ENCODE measurements at regions not wholly inside any gene's neighbourhood (a gene's known extent, or its start where the extent isn't known, plus 50 kb on each side); places are given as distances from the start of the nearest gene placed in this dataset.

DNA sequence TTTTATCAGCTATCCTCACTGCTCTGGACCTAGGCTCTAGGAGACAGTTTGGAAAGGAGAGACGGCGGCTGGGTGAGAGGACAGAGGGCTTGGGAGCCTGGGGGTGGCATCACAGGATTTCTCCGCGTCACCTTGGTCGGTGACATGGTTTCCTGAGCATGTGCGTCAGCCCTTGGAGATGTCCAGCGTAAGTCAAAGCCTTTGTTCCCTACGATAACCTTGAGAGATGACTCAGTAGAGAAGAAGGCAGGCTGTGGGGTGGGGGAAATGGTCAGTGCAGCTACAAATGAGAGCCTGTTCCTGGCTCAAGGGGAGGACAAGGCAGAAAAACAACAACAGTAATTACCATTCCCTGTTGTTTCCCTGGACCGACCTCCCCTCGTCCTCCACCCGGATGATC lies 90.2 kb upstream of the TBX3 start:
- Histone ChIP-seq H3K36me3 (no peaks in the 10 kb centered on the region), H3K27me3 (replicated peaks; ENCODE audit: insufficient read depth) (no peaks in the 10 kb centered on the region), H3K4me1 (ENCODE audit: control insufficient read depth in 1 of 2, low read depth in 2 of 2) (no peaks in the 10 kb centered on the region), H3K4me3 (no peak overlapping the region), H3K9me3 (no peaks in the 10 kb centered on the region), H3K27ac (no peak overlapping the region)
- no peak for ATAC-seq (ENCODE audit: insufficient number of reproducible peaks, low FRiP score, low read depth)
- TF ChIP-seq, protein P1, sequence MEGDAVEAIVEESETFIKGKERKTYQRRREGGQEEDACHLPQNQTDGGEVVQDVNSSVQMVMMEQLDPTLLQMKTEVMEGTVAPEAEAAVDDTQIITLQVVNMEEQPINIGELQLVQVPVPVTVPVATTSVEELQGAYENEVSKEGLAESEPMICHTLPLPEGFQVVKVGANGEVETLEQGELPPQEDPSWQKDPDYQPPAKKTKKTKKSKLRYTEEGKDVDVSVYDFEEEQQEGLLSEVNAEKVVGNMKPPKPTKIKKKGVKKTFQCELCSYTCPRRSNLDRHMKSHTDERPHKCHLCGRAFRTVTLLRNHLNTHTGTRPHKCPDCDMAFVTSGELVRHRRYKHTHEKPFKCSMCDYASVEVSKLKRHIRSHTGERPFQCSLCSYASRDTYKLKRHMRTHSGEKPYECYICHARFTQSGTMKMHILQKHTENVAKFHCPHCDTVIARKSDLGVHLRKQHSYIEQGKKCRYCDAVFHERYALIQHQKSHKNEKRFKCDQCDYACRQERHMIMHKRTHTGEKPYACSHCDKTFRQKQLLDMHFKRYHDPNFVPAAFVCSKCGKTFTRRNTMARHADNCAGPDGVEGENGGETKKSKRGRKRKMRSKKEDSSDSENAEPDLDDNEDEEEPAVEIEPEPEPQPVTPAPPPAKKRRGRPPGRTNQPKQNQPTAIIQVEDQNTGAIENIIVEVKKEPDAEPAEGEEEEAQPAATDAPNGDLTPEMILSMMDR (IDR thresholded peaks at IDR 0.05): no peak
- no peak for DNase-seq (ENCODE audit: low spot score)

GRCh38 chr12:114770323-114770722 lies 86.3 kb upstream of the TBX3 start:
- DNase-seq (ENCODE audit: low spot score): no peak
- Histone ChIP-seq H3K9me3 (no peaks in the 10 kb centered on the region), H3K27me3 (replicated peaks; ENCODE audit: insufficient read depth) (no peaks in the 10 kb centered on the region), H3K27ac (no peak overlapping the region), H3K4me1 (ENCODE audit: control insufficient read depth in 1 of 2, low read depth in 2 of 2) (no peaks in the 10 kb centered on the region), H3K36me3 (no peaks in the 10 kb centered on the region), H3K4me3 (no peak overlapping the region)
- no peak for ATAC-seq (ENCODE audit: insufficient number of reproducible peaks, low FRiP score, low read depth)
- TF ChIP-seq, protein P1 (IDR thresholded peaks at IDR 0.05): no peak

DNA sequence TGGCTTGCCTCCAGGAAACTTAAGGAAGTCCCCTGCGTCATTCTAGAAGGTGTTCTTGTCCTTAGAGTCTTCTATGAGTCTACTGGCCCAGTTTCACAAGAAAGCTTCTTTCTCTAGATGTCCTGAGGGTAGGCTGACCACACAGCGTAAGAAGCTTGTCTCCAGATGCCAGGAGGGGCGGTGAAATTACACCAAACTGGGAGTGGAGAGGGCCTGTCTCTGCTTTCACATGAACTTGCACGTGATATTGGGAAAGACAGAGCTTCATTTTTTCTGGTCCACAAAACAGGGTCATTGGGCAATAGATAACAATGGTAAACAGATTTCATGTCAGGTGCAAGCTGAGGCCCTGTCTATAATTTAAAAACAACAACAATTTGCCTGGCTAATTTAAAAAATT lies 85.7 kb upstream of the TBX3 start:
- ATAC-seq (ENCODE audit: insufficient number of reproducible peaks, low FRiP score, low read depth) (no peak), DNase-seq (ENCODE audit: low spot score) (no peak)
- Histone ChIP-seq H3K27ac (no peak overlapping the region), H3K4me1 (ENCODE audit: control insufficient read depth in 1 of 2, low read depth in 2 of 2) (no peaks in the 10 kb centered on the region), H3K27me3 (replicated peaks; ENCODE audit: insufficient read depth) (no peaks in the 10 kb centered on the region), H3K9me3 (no peaks in the 10 kb centered on the region), H3K4me3 (no peak overlapping the region), H3K36me3 (no peaks in the 10 kb centered on the region)
- TF ChIP-seq, protein P1 (IDR thresholded peaks at IDR 0.05): no peak

- TF ChIP-seq, protein P1 (IDR thresholded peaks at IDR 0.05): no peak
- Histone ChIP-seq H3K36me3 (no peaks in the 10 kb centered on the region), H3K27me3 (replicated peaks; ENCODE audit: insufficient read depth) (no peaks in the 10 kb centered on the region), H3K4me3 (no peak overlapping the region), H3K27ac (no peak overlapping the region), H3K9me3 (no peaks in the 10 kb centered on the region), H3K4me1 (ENCODE audit: control insufficient read depth in 1 of 2, low read depth in 2 of 2) (no peaks in the 10 kb centered on the region)
- ATAC-seq (ENCODE audit: insufficient number of reproducible peaks, low FRiP score, low read depth): no peak
- DNase-seq (ENCODE audit: low spot score): no peak
These were observed 84.1 kb upstream of the TBX3 start for GRCh38 chr12:114767906-114768722.

GRCh38 chr12:114767084-114767760 lies 83.2 kb upstream of the TBX3 start:
- TF ChIP-seq, protein P1 (IDR thresholded peaks at IDR 0.05): no peak
- Histone ChIP-seq H3K36me3 (no peaks in the 10 kb centered on the region), H3K27me3 (replicated peaks; ENCODE audit: insufficient read depth) (no peaks in the 10 kb centered on the region), H3K9me3 (no peaks in the 10 kb centered on the region), H3K4me3 (no peak overlapping the region), H3K4me1 (ENCODE audit: control insufficient read depth in 1 of 2, low read depth in 2 of 2) (no peaks in the 10 kb centered on the region), H3K27ac (no peak overlapping the region)
- no peak for ATAC-seq (ENCODE audit: insufficient number of reproducible peaks, low FRiP score, low read depth)
- DNase-seq (ENCODE audit: low spot score): no peak

Measured in thoracic aorta (tissue), 2 donors.